Cardiac muscle cell (in vitro differentiated cells and primary cell): ENCODE measurements at regions not wholly inside any gene's neighbourhood (a gene's known extent, or its start where the extent isn't known, plus 50 kb on each side); places are given as distances from the start of the nearest gene placed in this dataset.
"Not testable (repeated sequence)": the region's sequence is repeated elsewhere in the genome, so short reads cannot be mapped to it uniquely, and the experiment has no call there.

Experiments
- DNase-seq, 2 donors: peaks; one replicate each; pipeline versions ENCODE4 v3.0.0 to v3.0.0-alpha.2; 2010 to 2017; ENCODE audit warnings: low read depth in 1 of 2, low spot score in 1 of 2
- H3K27ac ChIP-seq: fragments of 200-600 bp; sonication (generic); 2 replicates; pipeline ENCODE4 v1.5.1; 2016
- H3K27me3 ChIP-seq: fragments of 200-600 bp; sonication (generic); 2 replicates; pipeline ENCODE4 v1.6.0; 2016; ENCODE audit warnings: control low read depth
- H3K36me3 ChIP-seq: fragments of 200-600 bp; sonication (generic); 2 replicates; pipeline ENCODE4 v1.5.1; 2016; ENCODE audit warnings: control low read depth
- H3K4me1 ChIP-seq: fragments of 200-600 bp; sonication (generic); 2 replicates; pipeline ENCODE4 v1.8.1; 2017; ENCODE audit warnings: low read depth, mild to moderate bottlenecking, mixed run types
- H3K4me3 ChIP-seq: fragments of 200-600 bp; sonication (generic); 2 replicates; pipeline ENCODE4 v1.5.1; 2016; ENCODE audit warnings: mild to moderate bottlenecking
- H3K9me3 ChIP-seq: fragments of 200-600 bp; sonication (generic); 2 replicates; pipeline ENCODE4 v1.5.1; 2017; ENCODE audit warnings: low read depth, mild to moderate bottlenecking, control low read depth
- TF ChIP-seq, protein P1 (sequence below): IDR thresholded peaks from 2 replicates; pipeline ENCODE4 v1.5.1; 2012; ENCODE audit warnings: low read depth, mild to moderate bottlenecking, low read length

- no peaks in the 10 kb centered on the region for H3K4me1 ChIP-seq
- no peak for DNase-seq
- H3K27ac ChIP-seq, result no peak overlapping the region
- TF ChIP-seq, protein P1, sequence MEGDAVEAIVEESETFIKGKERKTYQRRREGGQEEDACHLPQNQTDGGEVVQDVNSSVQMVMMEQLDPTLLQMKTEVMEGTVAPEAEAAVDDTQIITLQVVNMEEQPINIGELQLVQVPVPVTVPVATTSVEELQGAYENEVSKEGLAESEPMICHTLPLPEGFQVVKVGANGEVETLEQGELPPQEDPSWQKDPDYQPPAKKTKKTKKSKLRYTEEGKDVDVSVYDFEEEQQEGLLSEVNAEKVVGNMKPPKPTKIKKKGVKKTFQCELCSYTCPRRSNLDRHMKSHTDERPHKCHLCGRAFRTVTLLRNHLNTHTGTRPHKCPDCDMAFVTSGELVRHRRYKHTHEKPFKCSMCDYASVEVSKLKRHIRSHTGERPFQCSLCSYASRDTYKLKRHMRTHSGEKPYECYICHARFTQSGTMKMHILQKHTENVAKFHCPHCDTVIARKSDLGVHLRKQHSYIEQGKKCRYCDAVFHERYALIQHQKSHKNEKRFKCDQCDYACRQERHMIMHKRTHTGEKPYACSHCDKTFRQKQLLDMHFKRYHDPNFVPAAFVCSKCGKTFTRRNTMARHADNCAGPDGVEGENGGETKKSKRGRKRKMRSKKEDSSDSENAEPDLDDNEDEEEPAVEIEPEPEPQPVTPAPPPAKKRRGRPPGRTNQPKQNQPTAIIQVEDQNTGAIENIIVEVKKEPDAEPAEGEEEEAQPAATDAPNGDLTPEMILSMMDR, result no peak
- H3K4me3 ChIP-seq, result no peak overlapping the region
- H3K9me3 ChIP-seq, result no peaks in the 10 kb centered on the region
- H3K36me3 ChIP-seq, result no peaks in the 10 kb centered on the region
- H3K27me3 ChIP-seq, result no peaks in the 10 kb centered on the region
Observed at GRCh38 chr21:13827201-13827600, 217.6 kb downstream of the POTED start.

DNA sequence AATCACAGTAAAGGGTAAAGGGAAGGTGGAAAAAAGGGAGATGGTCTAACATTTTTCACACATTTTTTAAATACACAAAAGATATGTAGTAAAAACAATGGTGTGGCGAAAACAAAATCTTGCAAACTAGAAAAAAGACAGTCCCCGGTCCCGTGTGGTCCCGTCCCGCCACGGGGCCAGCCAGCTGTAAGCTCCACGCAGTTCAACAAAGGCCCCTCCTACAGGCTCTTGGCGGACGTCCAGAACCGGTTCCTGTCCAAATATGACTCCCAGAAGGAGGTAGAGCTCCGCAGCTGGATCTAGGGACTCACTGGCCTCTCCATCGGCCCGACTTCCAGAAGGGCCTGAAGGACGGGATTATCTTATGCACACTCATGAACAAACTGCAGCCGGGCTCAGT lies 216.9 kb downstream of the POTED start:
- H3K27ac ChIP-seq, DNase-seq, H3K27me3 ChIP-seq, H3K4me3 ChIP-seq, H3K4me1 ChIP-seq, H3K9me3 ChIP-seq, H3K36me3 ChIP-seq: not testable (repeated sequence)

DNA sequence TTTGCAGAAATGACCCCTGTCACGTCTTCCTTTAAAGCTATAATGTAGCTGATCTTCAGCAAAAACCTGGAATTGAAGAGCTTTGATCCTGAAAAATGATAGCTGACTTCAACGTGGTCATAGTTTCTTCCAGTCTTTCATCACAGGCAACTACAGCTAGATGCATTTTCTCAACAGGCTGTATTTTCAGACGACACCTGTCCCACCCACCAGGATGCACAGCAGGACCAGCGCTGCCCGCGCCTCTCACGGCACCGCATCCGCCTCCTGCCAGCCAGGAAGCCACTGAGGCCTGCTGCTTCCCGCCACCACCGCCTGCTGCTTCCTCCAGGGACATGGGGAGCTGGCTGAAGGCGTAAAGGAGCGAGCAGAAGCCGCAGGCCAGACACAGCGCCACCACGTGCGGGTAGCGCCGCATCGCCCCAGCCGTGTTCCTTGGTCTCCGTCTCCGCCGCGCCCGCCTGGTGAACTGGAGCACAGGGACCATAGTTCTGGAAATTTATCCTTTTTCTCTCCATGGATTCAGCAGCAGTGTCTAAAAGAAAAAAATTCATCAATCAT lies 215.7 kb downstream of the POTED start:
- not testable (repeated sequence) for H3K4me3 ChIP-seq, H3K9me3 ChIP-seq, H3K27me3 ChIP-seq, H3K27ac ChIP-seq, H3K4me1 ChIP-seq, DNase-seq, H3K36me3 ChIP-seq

- H3K9me3 ChIP-seq, H3K27me3 ChIP-seq, H3K4me1 ChIP-seq, H3K36me3 ChIP-seq, H3K27ac ChIP-seq, H3K4me3 ChIP-seq, DNase-seq: not testable (repeated sequence)
Observed at GRCh38 chr21:13820286-13820685, 210.7 kb downstream of the POTED start.

DNA sequence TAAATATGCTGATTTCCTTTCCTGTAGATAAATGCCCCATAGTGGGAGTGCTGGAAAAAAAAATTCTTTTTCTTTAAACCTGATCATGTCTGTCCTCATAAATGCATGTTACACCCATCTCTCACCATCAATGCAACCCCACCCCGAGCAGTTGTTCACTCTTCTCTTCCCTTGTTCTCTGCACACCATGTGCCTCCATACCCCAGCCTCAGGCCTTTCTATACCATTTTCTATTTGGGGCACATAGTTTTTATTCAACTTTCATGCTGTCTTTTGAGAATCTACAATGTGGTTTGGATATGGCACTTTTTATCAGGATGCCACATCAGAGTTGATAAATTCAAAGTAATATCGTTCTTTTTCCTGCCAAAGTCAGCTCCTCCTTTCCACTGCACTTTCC lies 202.6 kb downstream of the POTED start:
- not testable (repeated sequence) for H3K27ac ChIP-seq, DNase-seq, H3K9me3 ChIP-seq, H3K27me3 ChIP-seq, H3K4me3 ChIP-seq, H3K36me3 ChIP-seq, H3K4me1 ChIP-seq

DNA sequence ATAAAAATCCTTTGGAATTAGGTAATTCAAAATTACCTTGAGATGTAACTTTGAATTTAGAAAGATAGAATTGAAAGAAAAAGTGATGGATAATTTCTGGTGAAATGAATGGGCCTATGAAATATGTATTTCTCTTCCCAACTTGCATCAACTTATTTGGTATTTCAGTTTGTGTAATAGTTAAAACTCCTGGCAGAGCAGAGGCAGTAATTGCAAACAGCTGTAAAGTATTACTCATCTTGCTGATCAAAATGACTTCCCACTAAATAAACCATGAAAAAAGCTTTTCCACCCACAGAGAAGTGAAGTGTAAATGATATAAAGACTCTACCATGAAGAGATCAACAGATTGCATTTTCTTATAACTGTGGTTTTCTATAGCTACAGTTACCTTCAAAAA lies 201.0 kb downstream of the POTED start:
- not testable (repeated sequence) for H3K9me3 ChIP-seq, H3K27ac ChIP-seq, DNase-seq, H3K4me3 ChIP-seq, H3K36me3 ChIP-seq, H3K27me3 ChIP-seq, H3K4me1 ChIP-seq

GRCh38 chr21:13806444-13806843 lies 196.9 kb downstream of the POTED start:
- not testable (repeated sequence) for DNase-seq, H3K27me3 ChIP-seq, H3K4me3 ChIP-seq, H3K9me3 ChIP-seq, H3K4me1 ChIP-seq, H3K36me3 ChIP-seq, H3K27ac ChIP-seq

- DNase-seq, H3K36me3 ChIP-seq, H3K9me3 ChIP-seq, H3K4me1 ChIP-seq, H3K4me3 ChIP-seq, H3K27ac ChIP-seq, H3K27me3 ChIP-seq: not testable (repeated sequence)
Observed at GRCh38 chr21:13802757-13803156, 193.2 kb downstream of the POTED start.
